ENCODE measurements at regions not wholly inside any gene's neighbourhood (a gene's known extent, or its start where the extent isn't known, plus 50 kb on each side); places are given as distances from the start of the nearest gene placed in this dataset.

DNA sequence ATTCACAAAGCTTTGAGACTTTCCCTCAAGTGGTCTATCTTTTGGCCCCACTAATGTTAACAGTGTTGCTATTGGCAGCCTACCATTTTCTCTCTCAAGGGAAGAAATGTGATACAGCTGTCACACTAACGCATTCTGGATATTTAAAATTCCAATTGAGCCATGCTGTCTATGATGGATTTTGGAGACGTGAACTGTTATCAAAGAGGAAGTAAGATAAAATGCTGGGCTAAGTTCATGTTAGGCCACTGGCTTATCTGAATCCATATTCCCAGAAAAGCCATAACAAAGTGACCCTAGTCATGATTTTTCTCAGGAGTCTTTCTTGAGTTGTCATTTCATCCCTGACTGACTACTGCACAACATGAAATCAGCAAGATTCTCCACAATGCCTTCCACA is 200.2 kb downstream of the PHLDA1 start:
- TF ChIP-seq, protein P1, sequence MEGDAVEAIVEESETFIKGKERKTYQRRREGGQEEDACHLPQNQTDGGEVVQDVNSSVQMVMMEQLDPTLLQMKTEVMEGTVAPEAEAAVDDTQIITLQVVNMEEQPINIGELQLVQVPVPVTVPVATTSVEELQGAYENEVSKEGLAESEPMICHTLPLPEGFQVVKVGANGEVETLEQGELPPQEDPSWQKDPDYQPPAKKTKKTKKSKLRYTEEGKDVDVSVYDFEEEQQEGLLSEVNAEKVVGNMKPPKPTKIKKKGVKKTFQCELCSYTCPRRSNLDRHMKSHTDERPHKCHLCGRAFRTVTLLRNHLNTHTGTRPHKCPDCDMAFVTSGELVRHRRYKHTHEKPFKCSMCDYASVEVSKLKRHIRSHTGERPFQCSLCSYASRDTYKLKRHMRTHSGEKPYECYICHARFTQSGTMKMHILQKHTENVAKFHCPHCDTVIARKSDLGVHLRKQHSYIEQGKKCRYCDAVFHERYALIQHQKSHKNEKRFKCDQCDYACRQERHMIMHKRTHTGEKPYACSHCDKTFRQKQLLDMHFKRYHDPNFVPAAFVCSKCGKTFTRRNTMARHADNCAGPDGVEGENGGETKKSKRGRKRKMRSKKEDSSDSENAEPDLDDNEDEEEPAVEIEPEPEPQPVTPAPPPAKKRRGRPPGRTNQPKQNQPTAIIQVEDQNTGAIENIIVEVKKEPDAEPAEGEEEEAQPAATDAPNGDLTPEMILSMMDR (conservative IDR thresholded peaks at IDR 0.05 in 1 of 2, IDR thresholded peaks at IDR 0.05 in 1 of 2; ENCODE audit: low read depth in 1 of 2, low read length in 2 of 2), result no peak
- no peak for TF ChIP-seq EZH2 (IDR thresholded peaks at IDR 0.05; ENCODE audit: low read length, missing control alignments)
